IMR-90 (cell line): ENCODE measurements at regions not wholly inside any gene's neighbourhood (a gene's known extent, or its start where the extent isn't known, plus 50 kb on each side); places are given as distances from the start of the nearest gene placed in this dataset.

Experiments
- ATAC-seq: fragments of 200-7000 bp; cut with Tn5 transposase; 2 replicates; pipeline ENCODE4 v1.9.1; 2020; ENCODE audit warnings: low read depth, mild to moderate bottlenecking, moderate library complexity
- BruUV-seq: library from RNA; stranded (reverse); fragments of 400-500 nt; replicated peaks from 2 replicates; lab custom pipeline; 2021; lab: Mats Ljungman, UMichigan
- CTCF ChIA-PET: fragments of 300-600 bp; formaldehyde crosslinking; extraction: SDS; loops from one replicate; lab custom pipeline; 2021; ENCODE audit warnings: antibody characterized with exemption; lab: Yijun Ruan, JAX
- POLR2A ChIA-PET: fragments of 300-600 bp; sonication (Branson Sonifier 250); formaldehyde crosslinking; loops from one replicate; lab custom pipeline; 2022; ENCODE audit warnings: antibody characterized with exemption; ENCODE audit not compliant: unreplicated experiment; lab: Charles Lee
- DNase-seq: peaks from one replicate; pipeline ENCODE4 v3.0.0; 2013
- H2AFZ ChIP-seq: replicated peaks from 2 replicates; pipeline ENCODE3; 2013; ENCODE audit warnings: low read length, mild to moderate bottlenecking; ENCODE audit not compliant: poor library complexity
- H2AK5ac ChIP-seq: 2 replicates; pipeline ENCODE4 v1.6.1; 2013; ENCODE audit warnings: low read depth, low read length, inconsistent platforms
- H2AK9ac ChIP-seq: replicated peaks from 2 replicates; pipeline ENCODE3; 2013; ENCODE audit warnings: mild to moderate bottlenecking, low read depth, low read length, moderate library complexity; ENCODE audit not compliant: poor library complexity
- H2BK120ac ChIP-seq: 2 replicates; pipeline ENCODE4 v1.6.1; 2013; ENCODE audit warnings: low read depth, low read length, inconsistent platforms
- H2BK15ac ChIP-seq: 3 replicates; pipeline ENCODE4 v1.6.1; 2013; ENCODE audit warnings: low read depth, low read length, inconsistent platforms
- H2BK20ac ChIP-seq: 2 replicates; pipeline ENCODE4 v1.6.1; 2013; ENCODE audit warnings: low read depth, mild to moderate bottlenecking, inconsistent platforms, low read length, moderate library complexity
- H2BK5ac ChIP-seq: 2 replicates; pipeline ENCODE4 v1.6.1; 2013; ENCODE audit warnings: mild to moderate bottlenecking, low read depth, low read length, inconsistent platforms; ENCODE audit not compliant: poor library complexity, severe bottlenecking
- H3K14ac ChIP-seq: replicated peaks from 2 replicates; pipeline ENCODE4 v1.6.1; 2013; ENCODE audit warnings: low read depth, low read length, inconsistent platforms
- H3K18ac ChIP-seq: 2 replicates; pipeline ENCODE4 v1.6.1; 2013; ENCODE audit warnings: low read depth, low read length, control low read depth
- H3K23ac ChIP-seq: 2 replicates; pipeline ENCODE4 v1.6.1; 2013; ENCODE audit warnings: low read depth, low read length, inconsistent platforms
- H3K27ac ChIP-seq: 2 replicates; pipeline ENCODE4 v1.5.1; 2013; ENCODE audit warnings: mild to moderate bottlenecking, control low read depth, low read length; ENCODE audit not compliant: insufficient read depth
- H3K27me3 ChIP-seq: 2 replicates; pipeline ENCODE4 v1.6.1; 2013; ENCODE audit warnings: low read length; ENCODE audit not compliant: control insufficient read depth, insufficient read depth
- H3K36me3 ChIP-seq: 2 replicates; pipeline ENCODE4 v1.6.1; 2013; ENCODE audit warnings: low read length, mixed read lengths; ENCODE audit not compliant: control insufficient read depth, insufficient read depth
- H3K4ac ChIP-seq: 2 replicates; pipeline ENCODE4 v1.6.1; 2013; ENCODE audit warnings: low read depth, low read length, inconsistent platforms
- H3K4me1 ChIP-seq: 2 replicates; pipeline ENCODE4 v1.6.1; 2013; ENCODE audit warnings: low read length, mixed read lengths; ENCODE audit not compliant: control insufficient read depth, insufficient read depth
- H3K4me2 ChIP-seq: 2 replicates; pipeline ENCODE4 v1.6.1; 2013; ENCODE audit warnings: low read depth, mild to moderate bottlenecking, control low read depth, low read length, moderate library complexity
- H3K4me3 ChIP-seq: 2 replicates; pipeline ENCODE4 v1.5.1; 2013; ENCODE audit warnings: low read depth, mild to moderate bottlenecking, control low read depth, low read length, moderate library complexity; ENCODE audit not compliant: insufficient read depth
- H3K56ac ChIP-seq: 2 replicates; pipeline ENCODE4 v1.6.1; 2013; ENCODE audit warnings: low read length, inconsistent platforms; ENCODE audit not compliant: insufficient read depth; ENCODE audit errors: extremely low read depth
- H3K79me1 ChIP-seq, 2 experiments: 2 replicates each; pipeline ENCODE4 v1.6.1; 2013; ENCODE audit warnings: low read length in 2 of 2, inconsistent platforms in 1 of 2, low read depth in 1 of 2
- H3K9ac ChIP-seq: 2 replicates; pipeline ENCODE4 v1.6.1; 2013; ENCODE audit warnings: low read depth, low read length, control low read depth
- H3K9me1 ChIP-seq: 2 replicates; pipeline ENCODE4 v1.6.1; 2013; ENCODE audit warnings: low read length, inconsistent platforms; ENCODE audit not compliant: insufficient read depth
- H3K9me3 ChIP-seq: 2 replicates; pipeline ENCODE4 v1.6.1; 2013; ENCODE audit warnings: low read length; ENCODE audit not compliant: control insufficient read depth, insufficient read depth
- H4K20me1 ChIP-seq: 2 replicates; pipeline ENCODE4 v1.6.1; 2013; ENCODE audit warnings: low read length, inconsistent platforms; ENCODE audit not compliant: insufficient read depth
- H4K5ac ChIP-seq: 2 replicates; pipeline ENCODE4 v1.6.1; 2013; ENCODE audit warnings: mild to moderate bottlenecking, low read depth, low read length, control low read depth
- H4K8ac ChIP-seq, 2 experiments: 2 replicates each; pipeline ENCODE4 v1.6.1; 2013; ENCODE audit warnings: low read depth in 2 of 2, low read length in 2 of 2, control low read depth in 1 of 2, inconsistent platforms in 1 of 2
- H4K91ac ChIP-seq: 2 replicates; pipeline ENCODE4 v1.6.1; 2013; ENCODE audit warnings: low read depth, low read length, inconsistent platforms; ENCODE audit not compliant: insufficient read depth
- CEBPB ChIP-seq: IDR thresholded peaks from 2 replicates; pipeline ENCODE4 v1.6.1; 2012; ENCODE audit warnings: low read depth, low read length, improper control_type of control experiment
- MXI1 ChIP-seq: IDR thresholded peaks from 2 replicates; pipeline ENCODE4 v1.6.1; 2012; ENCODE audit warnings: low read depth, mild to moderate bottlenecking, low read length, moderate library complexity, borderline replicate concordance
- NFE2L2 ChIP-seq: fragments of 150-350 bp; IDR thresholded peaks from 2 replicates; pipeline ENCODE4 v1.6.1; 2016; ENCODE audit warnings: low read depth, mild to moderate bottlenecking, low read length
- RFX5 ChIP-seq: IDR thresholded peaks from 2 replicates; pipeline ENCODE4 v1.8.0; 2012; ENCODE audit warnings: low read depth, mild to moderate bottlenecking, low read length, moderate library complexity
- SMC3 ChIP-seq: fragments of 150-350 bp; IDR thresholded peaks from 2 replicates; pipeline ENCODE4 v1.6.1; 2016; ENCODE audit warnings: low read depth, mild to moderate bottlenecking, antibody characterized with exemption, low read length, moderate library complexity
- WGBS, 2 experiments: methylation state at CpG; one replicate each; pipeline versions ENCODE4 v1.1.5 to v1.1.7; 2013; ENCODE audit warnings: missing lambda C conversion rate in 2 of 2; ENCODE audit not compliant: insufficient read length in 1 of 2; ENCODE audit errors: extremely low coverage in 2 of 2; 5-methylcytosine and 5-hydroxymethylcytosine counted together
- dilution Hi-C: fragments of 300-500 bp; cut with HindIII; formaldehyde crosslinking; loops from one replicate; pipeline ENCODE4 v1.14.3; 2018; ENCODE audit warnings: low sequenced_read_pairs; ENCODE audit not compliant: unreplicated experiment
- in situ Hi-C: fragments of 300-500 bp; cut with MboI; formaldehyde crosslinking; loops from 3 replicates; pipeline ENCODE4 v1.14.3; 2019; ENCODE audit warnings: low sequenced_read_pairs, inconsistent platforms, mixed read lengths
- intact Hi-C: fragments of 100-400 bp; cut with micrococcal nuclease; formaldehyde crosslinking; loops from 2 replicates; pipeline ENCODE4 v1.10.0; 2022
- TF ChIP-seq, protein P1 (sequence below): fragments of 150-350 bp; IDR thresholded peaks from 2 replicates; pipeline ENCODE4 v1.6.1; 2016; ENCODE audit warnings: low read depth, mild to moderate bottlenecking, low read length, moderate library complexity, borderline replicate concordance

DNA sequence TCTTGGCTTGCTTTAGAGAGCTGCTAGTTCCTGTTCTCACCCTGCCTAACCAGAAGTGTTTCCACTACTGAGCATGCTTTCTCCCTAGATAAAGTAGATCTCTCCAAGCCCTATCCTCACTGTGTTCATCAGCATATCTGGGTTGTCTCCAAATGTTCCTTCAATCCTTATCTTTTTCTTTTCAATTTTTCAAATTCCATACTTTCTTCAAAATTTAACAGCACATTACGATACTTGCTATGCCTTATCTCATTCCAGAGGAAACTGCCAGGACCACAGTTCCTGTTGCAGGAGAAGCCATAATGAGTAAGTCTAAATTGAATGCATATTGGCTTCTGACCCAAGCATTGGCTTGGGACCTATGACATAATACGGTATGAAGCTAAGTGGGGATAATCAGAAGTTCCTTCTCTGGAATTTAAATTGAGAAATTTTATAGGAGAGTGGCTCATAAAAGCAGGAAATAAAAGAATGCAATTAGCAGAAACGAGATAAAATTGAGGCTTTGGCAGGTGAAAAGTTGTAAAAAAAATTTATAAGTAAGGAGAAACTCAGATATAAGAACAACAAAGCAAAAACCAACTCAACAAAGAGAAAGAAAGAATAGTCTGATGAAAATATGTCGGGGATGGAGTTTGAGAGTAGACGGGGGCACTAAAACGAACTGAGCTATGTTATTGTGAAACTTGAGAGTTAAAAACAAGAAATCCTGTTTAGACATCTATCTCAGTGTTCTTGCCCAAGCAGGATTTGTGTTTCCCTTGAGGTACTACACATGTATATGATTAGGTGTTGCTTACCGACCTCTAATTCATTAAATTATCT, 631.7 kb upstream of the CCDC54 start:
- BruUV-seq = no TSS peak
- 0 out of 2 replicates have a peak overlapping the region, but pooled peaks have one; percentile 1 for H2BK120ac ChIP-seq
- H3K4ac ChIP-seq = no peak overlapping the region; the same call in 1 of the 2 replicates
- no peak overlapping the region for H3K23ac ChIP-seq
- CTCF ChIA-PET = interaction anchor here (1.0 kb wide), 1 partner anchor 13 kb away, joined by 3 read pairs; no protein-coding TSS in a partner anchor
- H4K8ac ChIP-seq = peak overlapping the region in 1 of 2 experiments; percentile 46; a peak in 1 of 4 replicates
- H3K36me3 ChIP-seq = no peaks in the 10 kb centered on the region
- H2BK5ac ChIP-seq = peak overlapping the region; percentile 63
- H2BK15ac ChIP-seq = no peak overlapping the region
- H3K18ac ChIP-seq = peak overlapping the region; percentile 89; the same call in 1 of the 2 replicates
- H4K91ac ChIP-seq = no peak overlapping the region
- no peak overlapping the region for H3K27ac ChIP-seq
- peak overlapping the region; percentile 43; the same call in 1 of the 2 replicates for H4K5ac ChIP-seq
- H3K4me2 ChIP-seq = peak overlapping the region; percentile 69; the same call in 1 of the 2 replicates
- H3K79me1 ChIP-seq = no peaks in the 10 kb centered on the region
- no peak overlapping the region for H2AK5ac ChIP-seq
- 86 to 100% methylated on average over 1 of the region's 7 CpGs for WGBS, 2 experiments
- H3K9me1 ChIP-seq = no peaks in the 10 kb centered on the region
- H2AFZ ChIP-seq = no peak overlapping the region
- peak; percentile 64 for ATAC-seq
- no peak overlapping the region for H3K56ac ChIP-seq
- no peak overlapping the region for H3K14ac ChIP-seq
- no peak overlapping the region for H2AK9ac ChIP-seq
- H2BK20ac ChIP-seq = no peak overlapping the region; the same call in 1 of the 2 replicates
- in situ Hi-C loops (no loop called here), intact Hi-C loops (no loop called here), dilution Hi-C loops (no loop called here)
- H3K4me1 ChIP-seq = no peaks in the 10 kb centered on the region
- POLR2A ChIA-PET = no interaction called here
- peak; percentile 76 for DNase-seq
- H3K9ac ChIP-seq = no peak overlapping the region
- no peak overlapping the region for H3K4me3 ChIP-seq
- no peaks in the 10 kb centered on the region for H4K20me1 ChIP-seq
- no peaks in the 10 kb centered on the region for H3K9me3 ChIP-seq
- TF ChIP-seq, protein P1, sequence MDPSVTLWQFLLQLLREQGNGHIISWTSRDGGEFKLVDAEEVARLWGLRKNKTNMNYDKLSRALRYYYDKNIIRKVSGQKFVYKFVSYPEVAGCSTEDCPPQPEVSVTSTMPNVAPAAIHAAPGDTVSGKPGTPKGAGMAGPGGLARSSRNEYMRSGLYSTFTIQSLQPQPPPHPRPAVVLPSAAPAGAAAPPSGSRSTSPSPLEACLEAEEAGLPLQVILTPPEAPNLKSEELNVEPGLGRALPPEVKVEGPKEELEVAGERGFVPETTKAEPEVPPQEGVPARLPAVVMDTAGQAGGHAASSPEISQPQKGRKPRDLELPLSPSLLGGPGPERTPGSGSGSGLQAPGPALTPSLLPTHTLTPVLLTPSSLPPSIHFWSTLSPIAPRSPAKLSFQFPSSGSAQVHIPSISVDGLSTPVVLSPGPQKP = no peak
- TF ChIP-seq RFX5 (no peak), CEBPB (no peak), NFE2L2 (no peak), SMC3 (no peak), MXI1 (no peak)
- H3K27me3 ChIP-seq = no peaks in the 10 kb centered on the region
